GM21423 (cell line): ENCODE measurements at regions not wholly inside any gene's neighbourhood (a gene's known extent, or its start where the extent isn't known, plus 50 kb on each side); places are given as distances from the start of the nearest gene placed in this dataset.

ENCODE experiments used
- ATAC-seq: cut with Tn5 transposase; IDR thresholded peaks from one replicate; pipeline ENCODE4 v1.9.1; 2021; ENCODE audit warnings: mild to moderate bottlenecking, moderate library complexity; ENCODE audit not compliant: unreplicated experiment

GRCh38 chr2:120545521-120546047 lies 190.1 kb upstream of the GLI2 start:
- ATAC-seq, result no peak

GRCh38 chr2:120546048-120546864 lies 189.4 kb upstream of the GLI2 start:
- no peak for ATAC-seq

- ATAC-seq, result no peak
Measured at GRCh38 chr2:120546865-120547390, 188.7 kb upstream of the GLI2 start.

GRCh38 chr2:120547662-120548061 lies 188.0 kb upstream of the GLI2 start:
- no peak for ATAC-seq

GRCh38 chr2:120548627-120549608 lies 186.8 kb upstream of the GLI2 start:
- ATAC-seq, result no peak

GRCh38 chr2:120549841-120550240 lies 185.8 kb upstream of the GLI2 start:
- ATAC-seq, result no peak

GRCh38 chr2:120550282-120550681 lies 185.4 kb upstream of the GLI2 start:
- ATAC-seq, result no peak

- ATAC-seq, result no peak
Measured at GRCh38 chr2:120550893-120551446, 184.7 kb upstream of the GLI2 start.

GRCh38 chr2:120551522-120551921 lies 184.1 kb upstream of the GLI2 start:
- ATAC-seq, result no peak

- no peak for ATAC-seq
Measured at GRCh38 chr2:120552079-120552478, 183.6 kb upstream of the GLI2 start.

- no peak for ATAC-seq
Measured at GRCh38 chr2:120552800-120553481, 182.7 kb upstream of the GLI2 start.

GRCh38 chr2:120554625-120555032 lies 181.0 kb upstream of the GLI2 start:
- no peak for ATAC-seq

GRCh38 chr2:120555092-120555491 lies 180.6 kb upstream of the GLI2 start:
- no peak for ATAC-seq

- ATAC-seq, result no peak
Measured at GRCh38 chr2:120556911-120557310, 178.8 kb upstream of the GLI2 start.

- no peak for ATAC-seq
Measured at GRCh38 chr2:120558847-120559246, 176.8 kb upstream of the GLI2 start.

GRCh38 chr2:120559401-120559800 lies 176.3 kb upstream of the GLI2 start:
- no peak for ATAC-seq

- no peak for ATAC-seq
Measured at GRCh38 chr2:120560330-120560729, 175.3 kb upstream of the GLI2 start.

GRCh38 chr2:120561379-120562035 lies 174.2 kb upstream of the GLI2 start:
- ATAC-seq, result no peak

- ATAC-seq, result no peak
Measured at GRCh38 chr2:120562218-120563005, 173.3 kb upstream of the GLI2 start.
